ENCODE measurements at regions not wholly inside any gene's neighbourhood (a gene's known extent, or its start where the extent isn't known, plus 50 kb on each side); places are given as distances from the start of the nearest gene placed in this dataset.

DNA sequence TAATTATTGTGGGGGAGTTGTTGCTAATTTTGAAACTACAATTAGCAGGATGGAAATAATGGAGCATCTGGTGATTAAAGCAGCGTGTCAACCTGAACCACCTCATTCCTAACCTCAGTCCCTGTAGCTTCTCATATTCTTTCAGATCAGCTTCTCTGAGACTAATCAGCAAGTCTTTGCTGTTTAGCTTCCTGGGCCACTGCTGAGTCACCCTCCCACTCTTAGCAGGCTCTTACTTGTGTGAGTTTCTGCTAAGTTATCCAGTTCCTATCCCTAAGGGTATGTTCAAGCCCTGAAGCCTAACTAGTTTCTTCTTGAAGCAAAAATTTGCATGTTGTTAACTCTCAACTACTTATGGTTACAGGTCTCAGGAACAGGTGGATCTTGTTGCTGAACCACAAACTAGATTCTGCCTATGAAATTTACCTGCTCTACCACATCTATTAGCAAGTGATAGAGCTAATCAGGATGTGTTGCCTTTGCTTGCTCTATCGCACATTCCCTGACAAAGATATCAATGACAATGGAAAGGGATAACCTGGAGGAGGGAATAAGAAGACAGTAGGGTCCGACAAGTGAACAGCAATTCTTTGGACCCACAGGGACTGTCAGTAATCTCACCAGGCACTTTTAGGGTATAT, 134.2 kb downstream of the EIF4E start:
- Histone ChIP-seq H3K9me3 (ENCODE audit: control insufficient read depth in 2 of 3, insufficient read depth in 1 of 3, low read length in 3 of 3) (no peaks in the 10 kb centered on the region), H3K9ac (ENCODE audit: low read length in 3 of 3) (no peak overlapping the region), H3K27ac (ENCODE audit: low read depth in 2 of 2, low read length in 2 of 2) (no peak overlapping the region), H3K4me3 (ENCODE audit: low read length in 3 of 3) (no peak overlapping the region), H3K4me1 (ENCODE audit: control insufficient read depth in 2 of 3, insufficient read depth in 2 of 3, low read depth in 1 of 3, low read length in 3 of 3) (no peaks in the 10 kb centered on the region), H3K36me3 (ENCODE audit: control insufficient read depth in 2 of 3, insufficient read depth in 3 of 3, low read length in 3 of 3) (no peaks in the 10 kb centered on the region), H3K27me3 (ENCODE audit: control insufficient read depth, insufficient read depth, low read length) (no peaks in the 10 kb centered on the region)
- no peak for FAIRE-seq
- intact Hi-C loops (cut with DNase I): no loop called here
- peak in 1 of 5 donors; percentile 7 for DNase-seq
- TF ChIP-seq, protein P1, sequence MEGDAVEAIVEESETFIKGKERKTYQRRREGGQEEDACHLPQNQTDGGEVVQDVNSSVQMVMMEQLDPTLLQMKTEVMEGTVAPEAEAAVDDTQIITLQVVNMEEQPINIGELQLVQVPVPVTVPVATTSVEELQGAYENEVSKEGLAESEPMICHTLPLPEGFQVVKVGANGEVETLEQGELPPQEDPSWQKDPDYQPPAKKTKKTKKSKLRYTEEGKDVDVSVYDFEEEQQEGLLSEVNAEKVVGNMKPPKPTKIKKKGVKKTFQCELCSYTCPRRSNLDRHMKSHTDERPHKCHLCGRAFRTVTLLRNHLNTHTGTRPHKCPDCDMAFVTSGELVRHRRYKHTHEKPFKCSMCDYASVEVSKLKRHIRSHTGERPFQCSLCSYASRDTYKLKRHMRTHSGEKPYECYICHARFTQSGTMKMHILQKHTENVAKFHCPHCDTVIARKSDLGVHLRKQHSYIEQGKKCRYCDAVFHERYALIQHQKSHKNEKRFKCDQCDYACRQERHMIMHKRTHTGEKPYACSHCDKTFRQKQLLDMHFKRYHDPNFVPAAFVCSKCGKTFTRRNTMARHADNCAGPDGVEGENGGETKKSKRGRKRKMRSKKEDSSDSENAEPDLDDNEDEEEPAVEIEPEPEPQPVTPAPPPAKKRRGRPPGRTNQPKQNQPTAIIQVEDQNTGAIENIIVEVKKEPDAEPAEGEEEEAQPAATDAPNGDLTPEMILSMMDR (IDR thresholded peaks at IDR 0.05; ENCODE audit: borderline replicate concordance, extremely low read depth, insufficient read depth): no peak

DNA sequence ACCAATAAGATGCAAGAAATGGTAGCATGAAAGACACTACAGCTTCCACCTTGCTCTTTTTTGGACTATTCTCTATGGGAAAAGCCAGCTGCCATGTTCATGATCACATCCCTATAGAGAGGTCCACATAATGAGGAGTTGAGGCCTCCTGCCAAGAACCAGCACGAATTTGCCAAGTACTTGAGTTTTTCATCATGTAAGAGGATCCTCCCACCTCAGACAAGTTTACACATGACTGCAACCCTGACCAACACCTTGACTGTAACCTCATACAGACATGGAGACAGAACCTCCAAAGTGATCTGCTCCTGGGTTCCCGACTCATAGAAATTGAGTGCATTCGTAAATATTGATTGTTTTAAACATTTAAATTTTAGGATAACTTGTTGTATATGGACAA, 135.2 kb upstream of the TSPAN5 start:
- no peak for FAIRE-seq
- H3K27ac ChIP-seq (ENCODE audit: low read depth in 2 of 2, low read length in 2 of 2): no peak overlapping the region
- intact Hi-C loops (cut with DNase I): no loop called here
- no peaks in the 10 kb centered on the region for H3K9me3 ChIP-seq (ENCODE audit: control insufficient read depth in 2 of 3, insufficient read depth in 1 of 3, low read length in 3 of 3)
- H3K36me3 ChIP-seq (ENCODE audit: control insufficient read depth in 2 of 3, insufficient read depth in 3 of 3, low read length in 3 of 3): no peaks in the 10 kb centered on the region
- TF ChIP-seq, protein P1 (IDR thresholded peaks at IDR 0.05; ENCODE audit: borderline replicate concordance, extremely low read depth, insufficient read depth): no peak
- no peak overlapping the region for H3K9ac ChIP-seq (ENCODE audit: low read length in 3 of 3)
- no peaks in the 10 kb centered on the region for H3K27me3 ChIP-seq (ENCODE audit: control insufficient read depth, insufficient read depth, low read length)
- H3K4me1 ChIP-seq (ENCODE audit: control insufficient read depth in 2 of 3, insufficient read depth in 2 of 3, low read depth in 1 of 3, low read length in 3 of 3): no peaks in the 10 kb centered on the region
- H3K4me3 ChIP-seq (ENCODE audit: low read length in 3 of 3): no peak overlapping the region
- no peak for DNase-seq

DNA sequence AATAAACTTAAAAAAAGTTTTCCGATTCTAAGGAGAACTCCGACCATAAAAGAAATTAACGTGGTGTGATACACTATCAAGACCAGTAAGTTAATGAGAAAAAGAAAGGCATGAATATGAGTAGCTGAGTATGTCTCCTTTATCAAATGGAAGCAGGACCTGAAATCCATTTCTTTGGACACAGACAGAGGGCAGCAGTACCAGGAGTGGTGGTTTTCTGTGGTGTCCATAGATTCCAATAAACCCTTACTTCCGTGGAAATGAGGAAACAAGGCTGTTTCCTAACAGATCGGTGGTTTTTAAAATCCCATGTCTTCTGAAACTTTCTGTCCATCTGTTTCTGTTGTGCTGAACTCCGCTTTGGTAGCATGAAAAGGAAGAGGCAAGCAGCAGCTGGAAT, 128.5 kb upstream of the TSPAN5 start:
- FAIRE-seq (no peak), DNase-seq (no peak)
- no peak overlapping the region for H3K9ac ChIP-seq (ENCODE audit: low read length in 3 of 3)
- no peaks in the 10 kb centered on the region for H3K4me1 ChIP-seq (ENCODE audit: control insufficient read depth in 2 of 3, insufficient read depth in 2 of 3, low read depth in 1 of 3, low read length in 3 of 3)
- no peaks in the 10 kb centered on the region for H3K9me3 ChIP-seq (ENCODE audit: control insufficient read depth in 2 of 3, insufficient read depth in 1 of 3, low read length in 3 of 3)
- H3K36me3 ChIP-seq (ENCODE audit: control insufficient read depth in 2 of 3, insufficient read depth in 3 of 3, low read length in 3 of 3): no peaks in the 10 kb centered on the region
- TF ChIP-seq, protein P1 (IDR thresholded peaks at IDR 0.05; ENCODE audit: borderline replicate concordance, extremely low read depth, insufficient read depth): no peak
- H3K27ac ChIP-seq (ENCODE audit: low read depth in 2 of 2, low read length in 2 of 2): no peak overlapping the region
- H3K27me3 ChIP-seq (ENCODE audit: control insufficient read depth, insufficient read depth, low read length): no peaks in the 10 kb centered on the region
- intact Hi-C loops (cut with DNase I): no loop called here
- H3K4me3 ChIP-seq (ENCODE audit: low read length in 3 of 3): no peak overlapping the region
